ENCODE measurements at regions not wholly inside any gene's neighbourhood (a gene's known extent, or its start where the extent isn't known, plus 50 kb on each side); places are given as distances from the start of the nearest gene placed in this dataset.

DNA sequence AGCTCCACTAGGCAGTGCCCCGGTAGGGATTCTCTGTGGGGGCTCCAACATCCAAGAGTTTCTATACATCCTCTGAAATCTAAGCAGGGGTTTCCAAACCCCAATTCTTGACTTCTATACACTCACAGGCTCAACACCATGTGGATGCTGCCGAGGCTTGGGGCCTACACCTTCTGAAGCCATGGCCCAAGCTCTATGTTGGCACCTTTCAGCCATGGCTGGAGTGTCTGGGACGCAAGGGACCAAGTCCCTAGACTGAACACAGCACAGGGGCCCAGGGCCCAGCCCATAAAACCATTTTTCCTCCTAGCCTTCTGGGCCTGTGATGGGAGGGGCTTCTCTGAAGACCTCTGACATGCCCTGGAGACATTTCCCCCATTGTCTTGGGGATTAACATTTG, 511.8 kb downstream of the TRAM1L1 start:
- DNase-seq (ENCODE audit: low spot score) = no peak
- TF ChIP-seq, protein P1, sequence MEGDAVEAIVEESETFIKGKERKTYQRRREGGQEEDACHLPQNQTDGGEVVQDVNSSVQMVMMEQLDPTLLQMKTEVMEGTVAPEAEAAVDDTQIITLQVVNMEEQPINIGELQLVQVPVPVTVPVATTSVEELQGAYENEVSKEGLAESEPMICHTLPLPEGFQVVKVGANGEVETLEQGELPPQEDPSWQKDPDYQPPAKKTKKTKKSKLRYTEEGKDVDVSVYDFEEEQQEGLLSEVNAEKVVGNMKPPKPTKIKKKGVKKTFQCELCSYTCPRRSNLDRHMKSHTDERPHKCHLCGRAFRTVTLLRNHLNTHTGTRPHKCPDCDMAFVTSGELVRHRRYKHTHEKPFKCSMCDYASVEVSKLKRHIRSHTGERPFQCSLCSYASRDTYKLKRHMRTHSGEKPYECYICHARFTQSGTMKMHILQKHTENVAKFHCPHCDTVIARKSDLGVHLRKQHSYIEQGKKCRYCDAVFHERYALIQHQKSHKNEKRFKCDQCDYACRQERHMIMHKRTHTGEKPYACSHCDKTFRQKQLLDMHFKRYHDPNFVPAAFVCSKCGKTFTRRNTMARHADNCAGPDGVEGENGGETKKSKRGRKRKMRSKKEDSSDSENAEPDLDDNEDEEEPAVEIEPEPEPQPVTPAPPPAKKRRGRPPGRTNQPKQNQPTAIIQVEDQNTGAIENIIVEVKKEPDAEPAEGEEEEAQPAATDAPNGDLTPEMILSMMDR (IDR thresholded peaks at IDR 0.05; ENCODE audit: borderline replicate concordance, control extremely low read depth, extremely low read depth, insufficient read depth, missing control alignments) = no peak
- in situ Hi-C loops (cut with MboI; ENCODE audit: low sequenced_read_pairs, unreplicated experiment) = no loop called here

DNA sequence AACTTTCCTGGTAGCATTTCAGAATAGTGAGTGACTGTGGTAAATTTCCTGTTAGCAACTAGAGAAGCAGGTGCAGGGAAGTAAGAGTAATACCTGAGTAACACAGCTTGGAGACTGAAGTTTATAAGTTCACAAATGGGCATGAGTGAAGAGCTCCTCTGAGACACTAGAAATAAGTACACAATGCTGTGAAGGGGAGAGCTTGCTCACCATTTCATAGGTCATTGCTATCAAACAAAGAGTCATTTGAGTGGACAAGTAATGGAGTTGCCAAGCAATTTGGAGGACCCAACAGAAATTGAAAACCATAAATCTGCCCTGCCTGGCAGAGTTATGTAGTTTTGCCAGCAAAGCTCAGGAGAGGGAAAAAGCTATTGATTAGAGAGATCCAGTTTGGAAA, 523.6 kb downstream of the TRAM1L1 start:
- in situ Hi-C loops (cut with MboI; ENCODE audit: low sequenced_read_pairs, unreplicated experiment) = no loop called here
- TF ChIP-seq, protein P1 (IDR thresholded peaks at IDR 0.05; ENCODE audit: borderline replicate concordance, control extremely low read depth, extremely low read depth, insufficient read depth, missing control alignments) = no peak
- no peak for DNase-seq (ENCODE audit: low spot score)

DNA sequence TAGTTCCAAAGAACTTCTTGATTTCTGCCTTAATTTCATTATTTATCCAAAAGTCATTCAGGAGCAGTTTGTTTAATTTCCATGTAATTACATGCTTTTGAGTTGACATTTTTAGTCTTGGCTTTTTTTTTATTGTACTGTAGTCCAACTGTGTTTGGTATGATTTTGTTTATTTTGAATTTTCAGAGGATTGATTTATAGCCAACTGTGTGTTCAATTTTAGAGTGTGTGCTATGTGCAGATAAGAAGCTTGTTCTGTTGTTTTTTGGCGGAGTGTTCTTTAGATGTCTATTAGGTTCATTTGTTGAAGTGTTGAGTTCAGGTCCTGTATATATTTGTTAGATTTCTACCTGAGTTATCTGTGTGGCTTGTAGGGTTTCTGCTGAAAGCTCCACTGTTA, 533.6 kb downstream of the TRAM1L1 start:
- TF ChIP-seq, protein P1 (IDR thresholded peaks at IDR 0.05; ENCODE audit: borderline replicate concordance, control extremely low read depth, extremely low read depth, insufficient read depth, missing control alignments) = no peak
- in situ Hi-C loops (cut with MboI; ENCODE audit: low sequenced_read_pairs, unreplicated experiment) = no loop called here
- no peak for DNase-seq (ENCODE audit: low spot score)

DNA sequence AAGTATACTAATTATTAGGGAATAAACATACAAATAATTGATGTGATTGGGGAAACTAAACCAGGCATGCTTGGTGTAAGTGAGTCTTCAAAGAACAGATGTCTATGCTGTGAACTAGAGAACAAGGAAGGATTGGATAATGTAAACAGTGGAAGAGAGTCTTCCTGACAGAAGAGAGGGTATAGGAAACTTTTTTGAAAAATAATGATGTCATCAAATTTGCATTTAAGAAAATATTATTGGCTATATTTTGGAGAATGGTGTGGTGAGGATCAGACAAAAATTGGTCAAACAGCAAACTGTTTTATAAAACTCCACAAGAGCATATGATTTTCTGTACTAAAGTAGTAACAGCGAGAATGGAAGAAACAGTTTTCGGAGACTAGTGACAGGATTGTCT, 537.7 kb downstream of the TRAM1L1 start:
- no peak for DNase-seq (ENCODE audit: low spot score)
- TF ChIP-seq, protein P1 (IDR thresholded peaks at IDR 0.05; ENCODE audit: borderline replicate concordance, control extremely low read depth, extremely low read depth, insufficient read depth, missing control alignments) = no peak
- in situ Hi-C loops (cut with MboI; ENCODE audit: low sequenced_read_pairs, unreplicated experiment) = no loop called here

DNA sequence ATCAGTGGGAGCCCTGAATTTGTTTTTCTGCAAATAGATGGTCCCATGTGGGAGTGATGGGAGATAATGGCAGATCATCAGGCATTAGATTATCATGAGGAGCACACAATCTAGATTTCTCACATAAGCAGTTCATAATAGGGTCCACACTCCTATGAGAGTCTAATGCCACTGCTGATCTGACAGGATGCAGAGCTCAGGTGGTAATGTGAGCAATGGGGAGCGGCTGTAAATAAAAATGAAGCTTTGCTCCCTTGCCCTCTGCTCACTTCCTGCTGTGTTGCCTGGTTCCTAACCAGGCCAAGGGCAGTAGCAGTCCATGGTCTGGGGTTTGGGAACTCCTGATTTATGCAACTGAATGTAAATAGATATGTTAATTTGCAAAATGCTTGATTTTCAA, 538.6 kb downstream of the TRAM1L1 start:
- no peak for DNase-seq (ENCODE audit: low spot score)
- in situ Hi-C loops (cut with MboI; ENCODE audit: low sequenced_read_pairs, unreplicated experiment) = no loop called here
- TF ChIP-seq, protein P1 (IDR thresholded peaks at IDR 0.05; ENCODE audit: borderline replicate concordance, control extremely low read depth, extremely low read depth, insufficient read depth, missing control alignments) = no peak

DNA sequence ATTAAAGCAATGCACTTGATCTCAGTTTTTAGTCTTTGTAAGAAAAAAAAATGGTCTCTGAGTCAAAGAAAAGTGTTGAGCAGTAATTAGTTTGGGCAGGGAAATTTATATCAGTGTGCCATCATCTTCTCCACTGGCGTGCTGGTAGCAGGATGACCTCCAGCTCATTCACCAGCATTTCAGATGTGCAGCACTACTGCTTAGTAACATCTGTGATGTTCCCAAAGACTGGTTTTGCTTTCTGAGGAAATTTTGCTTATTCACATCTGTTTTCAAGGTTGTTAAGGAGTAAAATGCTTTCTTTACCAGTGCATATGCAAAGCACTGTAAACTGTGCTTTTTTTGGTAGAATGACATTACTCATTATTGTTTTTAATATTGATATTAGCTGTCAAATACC, 540.4 kb downstream of the TRAM1L1 start:
- in situ Hi-C loops (cut with MboI; ENCODE audit: low sequenced_read_pairs, unreplicated experiment) = no loop called here
- no peak for DNase-seq (ENCODE audit: low spot score)
- TF ChIP-seq, protein P1 (IDR thresholded peaks at IDR 0.05; ENCODE audit: borderline replicate concordance, control extremely low read depth, extremely low read depth, insufficient read depth, missing control alignments) = no peak

DNA sequence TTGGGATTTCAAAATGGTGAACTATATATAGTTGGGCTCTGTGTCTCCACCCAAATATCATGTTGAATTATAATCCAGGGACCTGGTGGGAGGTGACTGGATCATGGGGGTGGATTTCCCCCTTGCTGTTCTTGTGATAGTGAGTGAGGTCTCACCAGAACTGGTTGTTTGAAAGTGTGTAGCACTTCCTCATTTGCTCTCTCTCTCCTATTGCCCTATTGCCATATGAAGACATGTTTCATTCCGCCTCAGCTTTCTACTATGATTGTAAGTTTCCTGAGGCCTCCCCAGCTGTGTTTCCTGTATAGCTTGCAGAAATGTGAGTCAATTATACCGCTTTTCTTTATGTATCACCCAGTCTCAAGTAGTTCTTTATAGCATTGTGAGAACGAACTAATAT, 545.6 kb downstream of the TRAM1L1 start:
- no peak for DNase-seq (ENCODE audit: low spot score)
- in situ Hi-C loops (cut with MboI; ENCODE audit: low sequenced_read_pairs, unreplicated experiment) = no loop called here
- TF ChIP-seq, protein P1 (IDR thresholded peaks at IDR 0.05; ENCODE audit: borderline replicate concordance, control extremely low read depth, extremely low read depth, insufficient read depth, missing control alignments) = no peak
